ENCODE measurements at regions not wholly inside any gene's neighbourhood (a gene's known extent, or its start where the extent isn't known, plus 50 kb on each side); places are given as distances from the start of the nearest gene placed in this dataset.
A peak's percentile ranks its signal among the peaks of the same experiment; 100 is the strongest.

DNA sequence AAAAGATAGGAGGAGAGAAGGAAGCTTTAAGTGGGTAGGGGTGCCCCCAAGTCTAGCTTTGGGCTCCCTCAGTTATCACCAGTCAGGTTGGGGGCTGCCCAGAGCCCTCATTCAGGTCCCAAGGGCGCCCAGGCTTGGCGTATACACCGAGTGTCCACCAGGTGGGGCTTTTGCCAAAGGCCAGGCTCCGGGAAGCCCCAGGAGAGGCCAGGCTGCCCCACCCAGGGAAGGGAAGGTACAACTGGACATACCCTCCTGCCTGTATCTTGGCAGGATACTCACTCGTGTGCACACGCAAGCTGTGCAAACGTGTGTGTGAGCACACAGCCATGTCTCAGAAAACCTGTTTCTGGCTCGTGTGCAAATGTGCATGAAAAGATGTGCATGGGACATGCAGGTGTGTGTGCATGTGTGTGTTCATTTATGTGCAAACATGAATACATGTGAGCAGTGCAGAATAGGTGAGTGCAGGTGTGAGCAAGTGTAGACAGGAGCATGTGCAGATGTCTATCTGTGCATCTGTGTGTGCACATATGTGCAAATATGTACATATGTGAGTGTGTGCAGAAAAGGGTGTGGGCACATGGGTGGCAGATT, 103.9 kb upstream of the MYL2 start:
- Histone ChIP-seq H3K4me1 (no peaks in the 10 kb centered on the region), H3K27me3 (peaks cover 50% of the 10 kb centered on the region), H3K4me3 (no peak overlapping the region), H3K36me3 (no peaks in the 10 kb centered on the region), H3K27ac (no peak overlapping the region), H3K9me3 (no peaks in the 10 kb centered on the region)
- intact Hi-C loops (cut with DNase I; ENCODE audit: low total_unique reads): loop anchor here (5.0 kb wide), 1 partner anchor 283 kb away; no protein-coding TSS in a partner anchor
- DNase-seq: peak; percentile 48
- TF ChIP-seq POLR2A (IDR thresholded peaks at IDR 0.05) (no peak), POLR2AphosphoS5 (IDR thresholded peaks at IDR 0.05) (no peak), EP300 (IDR thresholded peaks at IDR 0.05; ENCODE audit: low read depth) (no peak)
- TF ChIP-seq, protein P1, sequence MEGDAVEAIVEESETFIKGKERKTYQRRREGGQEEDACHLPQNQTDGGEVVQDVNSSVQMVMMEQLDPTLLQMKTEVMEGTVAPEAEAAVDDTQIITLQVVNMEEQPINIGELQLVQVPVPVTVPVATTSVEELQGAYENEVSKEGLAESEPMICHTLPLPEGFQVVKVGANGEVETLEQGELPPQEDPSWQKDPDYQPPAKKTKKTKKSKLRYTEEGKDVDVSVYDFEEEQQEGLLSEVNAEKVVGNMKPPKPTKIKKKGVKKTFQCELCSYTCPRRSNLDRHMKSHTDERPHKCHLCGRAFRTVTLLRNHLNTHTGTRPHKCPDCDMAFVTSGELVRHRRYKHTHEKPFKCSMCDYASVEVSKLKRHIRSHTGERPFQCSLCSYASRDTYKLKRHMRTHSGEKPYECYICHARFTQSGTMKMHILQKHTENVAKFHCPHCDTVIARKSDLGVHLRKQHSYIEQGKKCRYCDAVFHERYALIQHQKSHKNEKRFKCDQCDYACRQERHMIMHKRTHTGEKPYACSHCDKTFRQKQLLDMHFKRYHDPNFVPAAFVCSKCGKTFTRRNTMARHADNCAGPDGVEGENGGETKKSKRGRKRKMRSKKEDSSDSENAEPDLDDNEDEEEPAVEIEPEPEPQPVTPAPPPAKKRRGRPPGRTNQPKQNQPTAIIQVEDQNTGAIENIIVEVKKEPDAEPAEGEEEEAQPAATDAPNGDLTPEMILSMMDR (IDR thresholded peaks at IDR 0.05): peak; percentile 60 to 71 (median 68)
- 12% methylated on average over 8 of the region's 8 CpGs; no CpG with 5 or more reads in 1 of the 2 donors for WGBS, 2 donors (ENCODE audit: low coverage in 1 of 2)
- in situ Hi-C loops (cut with MboI; ENCODE audit: low pct_ligation_motif_present in 1 of 4, low pct_unique_long_range_greater_than_20kb in 1 of 4, low sequenced_read_pairs in 3 of 4): loop anchor here in 2 of 4 donors (10.0 to 25.0 kb wide), 2 partner anchors 288 to 290 kb away; no protein-coding TSS in a partner anchor

DNA sequence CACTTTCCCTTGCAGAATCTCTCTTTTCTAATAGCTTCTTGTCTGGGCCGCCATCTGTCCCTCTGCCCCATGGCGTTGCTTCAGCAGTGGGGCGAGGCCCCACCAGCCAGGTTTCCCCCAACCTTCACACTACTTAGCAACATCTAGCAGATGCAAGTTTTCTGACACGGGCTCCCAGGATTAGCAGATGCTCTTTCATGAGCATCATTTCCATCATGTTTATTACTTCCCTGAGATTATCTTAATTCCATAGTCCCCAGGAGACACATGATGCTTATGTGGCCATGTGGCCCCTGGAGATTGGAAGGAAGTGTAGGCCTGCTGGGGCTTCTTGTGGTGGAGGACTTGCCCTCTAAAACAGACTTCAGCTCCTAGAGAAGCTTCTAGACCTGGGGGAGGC, 102.0 kb upstream of the MYL2 start:
- no peaks in the 10 kb centered on the region for H3K4me1 ChIP-seq
- H3K27me3 ChIP-seq: peaks cover 34% of the 10 kb centered on the region
- TF ChIP-seq POLR2A (IDR thresholded peaks at IDR 0.05): no peak
- no peak for TF ChIP-seq POLR2AphosphoS5 (IDR thresholded peaks at IDR 0.05)
- TF ChIP-seq, protein P1 (IDR thresholded peaks at IDR 0.05): no peak
- TF ChIP-seq EP300 (IDR thresholded peaks at IDR 0.05; ENCODE audit: low read depth): no peak
- no peak overlapping the region for H3K27ac ChIP-seq
- intact Hi-C loops (cut with DNase I; ENCODE audit: low total_unique reads): loop anchor here (5.0 kb wide), 1 partner anchor 285 kb away; no protein-coding TSS in a partner anchor
- in situ Hi-C loops (cut with MboI; ENCODE audit: low pct_ligation_motif_present in 1 of 4, low pct_unique_long_range_greater_than_20kb in 1 of 4, low sequenced_read_pairs in 3 of 4): loop anchor here in 2 of 4 donors (10.0 to 25.0 kb wide), 2 partner anchors 290 to 292 kb away; no protein-coding TSS in a partner anchor
- WGBS, 2 donors (ENCODE audit: low coverage in 1 of 2): 72% methylated on average over 4 of the region's 4 CpGs; no CpG with 5 or more reads in 1 of the 2 donors
- no peak overlapping the region for H3K4me3 ChIP-seq
- DNase-seq: no peak
- no peaks in the 10 kb centered on the region for H3K9me3 ChIP-seq
- H3K36me3 ChIP-seq: no peaks in the 10 kb centered on the region

DNA sequence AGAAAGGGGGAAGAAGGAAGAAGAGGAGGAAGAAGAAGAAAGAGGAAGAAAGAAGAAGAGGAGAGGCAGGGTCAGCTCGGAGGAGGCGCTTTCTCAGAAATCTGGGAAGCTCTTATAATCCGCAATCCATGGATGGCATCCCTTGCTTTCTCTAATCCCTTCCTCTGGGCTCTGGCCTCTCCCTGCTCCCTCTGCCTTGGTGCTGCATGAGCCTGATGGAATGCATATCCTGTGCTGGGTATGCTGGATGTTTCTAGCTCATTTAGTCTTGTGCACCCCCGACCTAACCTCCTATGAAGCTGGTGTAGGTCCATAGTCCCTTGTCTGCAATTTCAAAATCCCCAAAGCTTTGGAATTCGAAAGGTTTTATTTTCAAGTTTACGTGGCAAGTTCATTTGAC, 94.2 kb upstream of the MYL2 start:
- Histone ChIP-seq H3K27me3 (peaks cover 13% of the 10 kb centered on the region), H3K4me1 (no peaks in the 10 kb centered on the region), H3K4me3 (no peak overlapping the region), H3K36me3 (no peaks in the 10 kb centered on the region), H3K27ac (no peak overlapping the region), H3K9me3 (no peaks in the 10 kb centered on the region)
- DNase-seq: no peak
- in situ Hi-C loops (cut with MboI; ENCODE audit: low pct_ligation_motif_present in 1 of 4, low pct_unique_long_range_greater_than_20kb in 1 of 4, low sequenced_read_pairs in 3 of 4): loop anchor here in 1 of 4 donors (25.0 kb wide), 1 partner anchor 298 kb away; no protein-coding TSS in a partner anchor
- intact Hi-C loops (cut with DNase I; ENCODE audit: low total_unique reads): no loop called here
- TF ChIP-seq POLR2A (IDR thresholded peaks at IDR 0.05): no peak
- TF ChIP-seq POLR2AphosphoS5 (IDR thresholded peaks at IDR 0.05): no peak
- TF ChIP-seq, protein P1 (IDR thresholded peaks at IDR 0.05): no peak
- no peak for TF ChIP-seq EP300 (IDR thresholded peaks at IDR 0.05; ENCODE audit: low read depth)
- 75 to 83% methylated on average over 4 to 6 of the region's 6 CpGs for WGBS, 2 donors (ENCODE audit: low coverage in 1 of 2)

DNA sequence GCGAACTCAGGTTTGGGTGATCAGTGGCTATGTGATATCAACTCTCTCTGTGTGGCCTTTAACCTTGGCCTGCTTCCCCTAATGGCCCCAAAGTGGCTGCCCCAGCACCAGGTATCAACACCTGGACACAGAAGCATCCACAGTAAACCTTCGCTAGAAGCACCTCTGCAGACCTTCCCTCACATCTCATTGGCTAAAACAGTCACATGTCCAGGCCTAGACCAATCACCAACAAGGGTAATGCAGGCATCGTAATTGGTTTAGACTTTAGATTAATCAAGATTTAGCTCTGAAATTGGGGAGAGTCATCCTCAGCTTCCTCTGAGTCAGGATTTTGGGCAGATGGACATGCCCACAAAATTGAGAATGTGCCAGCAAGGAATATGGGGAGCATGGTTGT, 92.5 kb upstream of the MYL2 start:
- intact Hi-C loops (cut with DNase I; ENCODE audit: low total_unique reads) (no loop called here), in situ Hi-C loops (cut with MboI; ENCODE audit: low pct_ligation_motif_present in 1 of 4, low pct_unique_long_range_greater_than_20kb in 1 of 4, low sequenced_read_pairs in 3 of 4) (loop anchor here in 1 of 4 donors (25.0 kb wide), 1 partner anchor 299 kb away; no protein-coding TSS in a partner anchor)
- Histone ChIP-seq H3K9me3 (no peaks in the 10 kb centered on the region), H3K4me1 (no peaks in the 10 kb centered on the region), H3K4me3 (no peak overlapping the region), H3K27ac (no peak overlapping the region), H3K36me3 (no peaks in the 10 kb centered on the region), H3K27me3 (peaks cover 13% of the 10 kb centered on the region)
- DNase-seq: no peak
- no peak for TF ChIP-seq EP300 (IDR thresholded peaks at IDR 0.05; ENCODE audit: low read depth)
- no peak for TF ChIP-seq POLR2A (IDR thresholded peaks at IDR 0.05)
- TF ChIP-seq, protein P1 (IDR thresholded peaks at IDR 0.05): no peak
- TF ChIP-seq POLR2AphosphoS5 (IDR thresholded peaks at IDR 0.05): no peak
- 75 to 82% methylated on average over 1 to 3 of the region's 3 CpGs for WGBS, 2 donors (ENCODE audit: low coverage in 1 of 2)

Measured in transverse colon (tissue), 4 donors.